ENCODE measurements at regions not wholly inside any gene's neighbourhood (a gene's known extent, or its start where the extent isn't known, plus 50 kb on each side); places are given as distances from the start of the nearest gene placed in this dataset. TPM values are rescaled to one million over a fixed set of nuclear protein-coding genes. Genes with fewer than 3 reads are reported as not detected.

DNA sequence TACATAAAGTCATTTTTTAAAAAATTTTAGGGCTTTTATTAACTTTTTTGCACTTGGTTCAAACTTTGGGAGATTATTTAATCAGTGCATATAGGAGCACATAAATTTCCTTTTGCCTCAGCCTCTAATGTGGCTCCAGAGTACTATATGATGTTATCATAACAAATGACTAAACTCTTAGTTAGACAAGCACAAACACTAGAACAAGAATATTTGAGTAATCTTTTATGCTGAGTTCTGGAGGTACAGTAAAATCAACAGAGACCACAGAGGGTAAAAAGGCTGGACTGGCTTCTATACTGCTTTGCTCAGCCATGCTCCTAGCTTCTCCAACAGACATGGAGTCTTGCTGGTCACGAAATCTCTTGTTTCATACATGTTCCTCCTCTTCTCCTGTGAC, 52.5 kb upstream of the SGCD start:
- Histone ChIP-seq H3K27me3 (ENCODE audit: control insufficient read depth in 4 of 4, insufficient read depth in 4 of 4, low read length in 3 of 4) (no peaks in the 10 kb centered on the region), H3K4me1 (ENCODE audit: control insufficient read depth in 4 of 4, insufficient read depth in 4 of 4, low read length in 3 of 4) (no peaks in the 10 kb centered on the region), H3K27ac (ENCODE audit: low read depth in 1 of 2, low read length in 2 of 2) (no peak overlapping the region), H3K36me3 (ENCODE audit: control insufficient read depth in 4 of 4, insufficient read depth in 3 of 4, low read depth in 1 of 4, low read length in 3 of 4) (no peaks in the 10 kb centered on the region), H3K9me3 (ENCODE audit: control insufficient read depth in 4 of 4, low read length in 3 of 4) (no peaks in the 10 kb centered on the region), H3K4me3 (ENCODE audit: low read depth in 1 of 3, low read length in 3 of 3) (no peak overlapping the region), H3K9ac (ENCODE audit: low read depth in 1 of 2, low read length in 2 of 2) (no peak overlapping the region)
- TF ChIP-seq, protein P1, sequence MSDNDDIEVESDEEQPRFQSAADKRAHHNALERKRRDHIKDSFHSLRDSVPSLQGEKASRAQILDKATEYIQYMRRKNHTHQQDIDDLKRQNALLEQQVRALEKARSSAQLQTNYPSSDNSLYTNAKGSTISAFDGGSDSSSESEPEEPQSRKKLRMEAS (IDR thresholded peaks at IDR 0.05): no peak
- TF ChIP-seq, protein P2, sequence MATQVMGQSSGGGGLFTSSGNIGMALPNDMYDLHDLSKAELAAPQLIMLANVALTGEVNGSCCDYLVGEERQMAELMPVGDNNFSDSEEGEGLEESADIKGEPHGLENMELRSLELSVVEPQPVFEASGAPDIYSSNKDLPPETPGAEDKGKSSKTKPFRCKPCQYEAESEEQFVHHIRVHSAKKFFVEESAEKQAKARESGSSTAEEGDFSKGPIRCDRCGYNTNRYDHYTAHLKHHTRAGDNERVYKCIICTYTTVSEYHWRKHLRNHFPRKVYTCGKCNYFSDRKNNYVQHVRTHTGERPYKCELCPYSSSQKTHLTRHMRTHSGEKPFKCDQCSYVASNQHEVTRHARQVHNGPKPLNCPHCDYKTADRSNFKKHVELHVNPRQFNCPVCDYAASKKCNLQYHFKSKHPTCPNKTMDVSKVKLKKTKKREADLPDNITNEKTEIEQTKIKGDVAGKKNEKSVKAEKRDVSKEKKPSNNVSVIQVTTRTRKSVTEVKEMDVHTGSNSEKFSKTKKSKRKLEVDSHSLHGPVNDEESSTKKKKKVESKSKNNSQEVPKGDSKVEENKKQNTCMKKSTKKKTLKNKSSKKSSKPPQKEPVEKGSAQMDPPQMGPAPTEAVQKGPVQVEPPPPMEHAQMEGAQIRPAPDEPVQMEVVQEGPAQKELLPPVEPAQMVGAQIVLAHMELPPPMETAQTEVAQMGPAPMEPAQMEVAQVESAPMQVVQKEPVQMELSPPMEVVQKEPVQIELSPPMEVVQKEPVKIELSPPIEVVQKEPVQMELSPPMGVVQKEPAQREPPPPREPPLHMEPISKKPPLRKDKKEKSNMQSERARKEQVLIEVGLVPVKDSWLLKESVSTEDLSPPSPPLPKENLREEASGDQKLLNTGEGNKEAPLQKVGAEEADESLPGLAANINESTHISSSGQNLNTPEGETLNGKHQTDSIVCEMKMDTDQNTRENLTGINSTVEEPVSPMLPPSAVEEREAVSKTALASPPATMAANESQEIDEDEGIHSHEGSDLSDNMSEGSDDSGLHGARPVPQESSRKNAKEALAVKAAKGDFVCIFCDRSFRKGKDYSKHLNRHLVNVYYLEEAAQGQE (IDR thresholded peaks at IDR 0.05): no peak
- TF ChIP-seq JUND (IDR thresholded peaks at IDR 0.05): no peak
- TF ChIP-seq YY1 (IDR thresholded peaks at IDR 0.05): no peak
- TF ChIP-seq TAF1 (conservative IDR thresholded peaks at IDR 0.05): no peak
- TF ChIP-seq FOXA1 (IDR thresholded peaks at IDR 0.05): no peak
- TF ChIP-seq HNF4G (IDR thresholded peaks at IDR 0.05): no peak
- no peak for TF ChIP-seq RAD21 (IDR thresholded peaks at IDR 0.05)
- TF ChIP-seq GABPA (IDR thresholded peaks at IDR 0.05 in 1 of 2, conservative IDR thresholded peaks at IDR 0.05 in 1 of 2): no peak
- TF ChIP-seq, protein P3, sequence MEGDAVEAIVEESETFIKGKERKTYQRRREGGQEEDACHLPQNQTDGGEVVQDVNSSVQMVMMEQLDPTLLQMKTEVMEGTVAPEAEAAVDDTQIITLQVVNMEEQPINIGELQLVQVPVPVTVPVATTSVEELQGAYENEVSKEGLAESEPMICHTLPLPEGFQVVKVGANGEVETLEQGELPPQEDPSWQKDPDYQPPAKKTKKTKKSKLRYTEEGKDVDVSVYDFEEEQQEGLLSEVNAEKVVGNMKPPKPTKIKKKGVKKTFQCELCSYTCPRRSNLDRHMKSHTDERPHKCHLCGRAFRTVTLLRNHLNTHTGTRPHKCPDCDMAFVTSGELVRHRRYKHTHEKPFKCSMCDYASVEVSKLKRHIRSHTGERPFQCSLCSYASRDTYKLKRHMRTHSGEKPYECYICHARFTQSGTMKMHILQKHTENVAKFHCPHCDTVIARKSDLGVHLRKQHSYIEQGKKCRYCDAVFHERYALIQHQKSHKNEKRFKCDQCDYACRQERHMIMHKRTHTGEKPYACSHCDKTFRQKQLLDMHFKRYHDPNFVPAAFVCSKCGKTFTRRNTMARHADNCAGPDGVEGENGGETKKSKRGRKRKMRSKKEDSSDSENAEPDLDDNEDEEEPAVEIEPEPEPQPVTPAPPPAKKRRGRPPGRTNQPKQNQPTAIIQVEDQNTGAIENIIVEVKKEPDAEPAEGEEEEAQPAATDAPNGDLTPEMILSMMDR (IDR thresholded peaks at IDR 0.05; ENCODE audit: low read depth, low read length, missing input control): no peak
- TF ChIP-seq, protein P4, sequence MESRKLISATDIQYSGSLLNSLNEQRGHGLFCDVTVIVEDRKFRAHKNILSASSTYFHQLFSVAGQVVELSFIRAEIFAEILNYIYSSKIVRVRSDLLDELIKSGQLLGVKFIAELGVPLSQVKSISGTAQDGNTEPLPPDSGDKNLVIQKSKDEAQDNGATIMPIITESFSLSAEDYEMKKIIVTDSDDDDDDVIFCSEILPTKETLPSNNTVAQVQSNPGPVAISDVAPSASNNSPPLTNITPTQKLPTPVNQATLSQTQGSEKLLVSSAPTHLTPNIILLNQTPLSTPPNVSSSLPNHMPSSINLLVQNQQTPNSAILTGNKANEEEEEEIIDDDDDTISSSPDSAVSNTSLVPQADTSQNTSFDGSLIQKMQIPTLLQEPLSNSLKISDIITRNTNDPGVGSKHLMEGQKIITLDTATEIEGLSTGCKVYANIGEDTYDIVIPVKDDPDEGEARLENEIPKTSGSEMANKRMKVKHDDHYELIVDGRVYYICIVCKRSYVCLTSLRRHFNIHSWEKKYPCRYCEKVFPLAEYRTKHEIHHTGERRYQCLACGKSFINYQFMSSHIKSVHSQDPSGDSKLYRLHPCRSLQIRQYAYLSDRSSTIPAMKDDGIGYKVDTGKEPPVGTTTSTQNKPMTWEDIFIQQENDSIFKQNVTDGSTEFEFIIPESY (IDR thresholded peaks at IDR 0.05): no peak
- no peak for DNase-seq (ENCODE audit: low spot score)
- 73% methylated on average over 1 of the region's 1 CpG for whole genome bisulfite sequencing

Small RNAs in the stretch of these regions (small RNA-seq; reads per million reads assigned to genes)
- gene RNA5SP199: not detected

Measured in liver (tissue), 9 donors.